Smooth muscle cell (in vitro differentiated cells): ENCODE measurements at regions not wholly inside any gene's neighbourhood (a gene's known extent, or its start where the extent isn't known, plus 50 kb on each side); places are given as distances from the start of the nearest gene placed in this dataset.

Experiments
- DNase-seq: peaks from one replicate; lab custom pipeline; 2025; ENCODE audit not compliant: unreplicated experiment; lab: John Stamatoyannopoulos, UW
- H2AFZ ChIP-seq: fragments of 200-600 bp; sonication (generic); 2 replicates; pipeline ENCODE4 v1.6.0; 2016; ENCODE audit warnings: antibody characterized with exemption, low read depth, mild to moderate bottlenecking
- H3F3A ChIP-seq: fragments of 200-600 bp; sonication (generic); 2 replicates; pipeline ENCODE4 v1.6.0; 2017; ENCODE audit warnings: antibody characterized with exemption, low read depth
- H3K27ac ChIP-seq: fragments of 200-600 bp; sonication (generic); 2 replicates; pipeline ENCODE4 v1.5.1; 2016; ENCODE audit warnings: low read depth, mild to moderate bottlenecking
- H3K27me3 ChIP-seq: fragments of 200-600 bp; sonication (generic); 2 replicates; pipeline ENCODE4 v1.6.1; 2016; ENCODE audit warnings: low read depth, mild to moderate bottlenecking
- H3K36me3 ChIP-seq: fragments of 200-600 bp; sonication (generic); 2 replicates; pipeline ENCODE4 v1.5.1; 2016; ENCODE audit warnings: low read depth
- H3K4me1 ChIP-seq: fragments of 200-600 bp; sonication (generic); 2 replicates; pipeline ENCODE4 v1.5.1; 2016; ENCODE audit warnings: low read depth
- H3K4me2 ChIP-seq: fragments of 200-600 bp; sonication (generic); 2 replicates; pipeline ENCODE4 v1.6.0; 2016; ENCODE audit warnings: mild to moderate bottlenecking
- H3K4me3 ChIP-seq: fragments of 200-600 bp; sonication (generic); 2 replicates; pipeline ENCODE4 v1.5.1; 2016; ENCODE audit warnings: mild to moderate bottlenecking
- H3K79me2 ChIP-seq: fragments of 200-600 bp; sonication (generic); 2 replicates; pipeline ENCODE4 v1.6.0; 2016; ENCODE audit warnings: low read depth, mild to moderate bottlenecking
- H3K9ac ChIP-seq: fragments of 200-600 bp; sonication (generic); 2 replicates; pipeline ENCODE4 v1.6.0; 2016; ENCODE audit warnings: low read depth
- H3K9me3 ChIP-seq: fragments of 200-600 bp; sonication (generic); replicated peaks from 2 replicates; pipeline ENCODE4 v1.5.1; 2016; ENCODE audit warnings: low read depth
- H4K20me1 ChIP-seq: fragments of 200-600 bp; sonication (generic); 2 replicates; pipeline ENCODE4 v1.6.0; 2016; ENCODE audit warnings: low read depth
- WGBS: methylation state at CpG from one replicate; pipeline ENCODE4 v1.1.7; 2016; ENCODE audit warnings: low lambda C conversion rate; 5-methylcytosine and 5-hydroxymethylcytosine counted together
- TF ChIP-seq, protein P1 (sequence below): fragments of 200-600 bp; sonication (generic); IDR thresholded peaks from 2 replicates; pipeline ENCODE4 v1.5.1; 2017; ENCODE audit warnings: borderline replicate concordance, mild to moderate bottlenecking, antibody characterized with exemption; ENCODE audit not compliant: insufficient read depth, poor library complexity, severe bottlenecking

- H3K36me3 ChIP-seq: no peaks in the 10 kb centered on the region
- DNase-seq: no peak
- no peaks in the 10 kb centered on the region for H3F3A ChIP-seq
- no peak overlapping the region for H3K4me3 ChIP-seq
- WGBS: 90% methylated on average over 7 of the region's 7 CpGs
- TF ChIP-seq, protein P1, sequence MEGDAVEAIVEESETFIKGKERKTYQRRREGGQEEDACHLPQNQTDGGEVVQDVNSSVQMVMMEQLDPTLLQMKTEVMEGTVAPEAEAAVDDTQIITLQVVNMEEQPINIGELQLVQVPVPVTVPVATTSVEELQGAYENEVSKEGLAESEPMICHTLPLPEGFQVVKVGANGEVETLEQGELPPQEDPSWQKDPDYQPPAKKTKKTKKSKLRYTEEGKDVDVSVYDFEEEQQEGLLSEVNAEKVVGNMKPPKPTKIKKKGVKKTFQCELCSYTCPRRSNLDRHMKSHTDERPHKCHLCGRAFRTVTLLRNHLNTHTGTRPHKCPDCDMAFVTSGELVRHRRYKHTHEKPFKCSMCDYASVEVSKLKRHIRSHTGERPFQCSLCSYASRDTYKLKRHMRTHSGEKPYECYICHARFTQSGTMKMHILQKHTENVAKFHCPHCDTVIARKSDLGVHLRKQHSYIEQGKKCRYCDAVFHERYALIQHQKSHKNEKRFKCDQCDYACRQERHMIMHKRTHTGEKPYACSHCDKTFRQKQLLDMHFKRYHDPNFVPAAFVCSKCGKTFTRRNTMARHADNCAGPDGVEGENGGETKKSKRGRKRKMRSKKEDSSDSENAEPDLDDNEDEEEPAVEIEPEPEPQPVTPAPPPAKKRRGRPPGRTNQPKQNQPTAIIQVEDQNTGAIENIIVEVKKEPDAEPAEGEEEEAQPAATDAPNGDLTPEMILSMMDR: no peak
- no peaks in the 10 kb centered on the region for H3K9me3 ChIP-seq
- no peaks in the 10 kb centered on the region for H3K27me3 ChIP-seq
- H3K4me2 ChIP-seq: no peak overlapping the region
- no peaks in the 10 kb centered on the region for H4K20me1 ChIP-seq
- H3K79me2 ChIP-seq: no peaks in the 10 kb centered on the region
- no peaks in the 10 kb centered on the region for H3K4me1 ChIP-seq
- H2AFZ ChIP-seq: no peak overlapping the region
- H3K27ac ChIP-seq: no peak overlapping the region
- no peak overlapping the region for H3K9ac ChIP-seq
Observed at GRCh38 chr1:55352080-55352810, 137.1 kb upstream of the USP24 start.

DNA sequence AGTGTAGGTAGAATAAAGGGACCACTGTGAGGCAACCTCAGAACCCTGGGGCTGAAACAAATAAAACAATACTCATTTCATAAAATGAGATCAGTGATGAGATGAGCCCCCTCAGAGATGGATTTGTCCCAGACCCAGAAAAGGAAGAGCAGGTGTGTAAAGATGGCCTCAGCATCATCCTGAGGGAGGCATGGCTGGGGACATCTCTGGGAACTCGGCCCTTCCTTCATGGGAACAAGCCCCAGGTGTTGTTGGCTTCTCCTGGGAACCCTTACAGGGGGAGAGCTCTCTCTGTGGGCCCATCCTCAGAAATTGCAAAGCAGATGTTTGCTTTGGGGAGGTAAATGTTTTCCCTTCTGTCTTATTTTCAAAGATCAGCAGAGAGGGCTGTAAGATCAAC lies 133.2 kb upstream of the USP24 start:
- Histone ChIP-seq H3K27ac (no peak overlapping the region), H3K79me2 (no peaks in the 10 kb centered on the region), H3K4me3 (no peak overlapping the region), H3K9ac (no peak overlapping the region), H3K27me3 (no peaks in the 10 kb centered on the region), H3F3A (no peaks in the 10 kb centered on the region), H3K9me3 (no peaks in the 10 kb centered on the region), H3K4me2 (no peak overlapping the region), H3K36me3 (no peaks in the 10 kb centered on the region), H4K20me1 (no peaks in the 10 kb centered on the region), H2AFZ (no peak overlapping the region), H3K4me1 (no peaks in the 10 kb centered on the region)
- TF ChIP-seq, protein P1: no peak
- 0% methylated on average over 1 of the region's 1 CpG for WGBS
- DNase-seq: no peak

DNA sequence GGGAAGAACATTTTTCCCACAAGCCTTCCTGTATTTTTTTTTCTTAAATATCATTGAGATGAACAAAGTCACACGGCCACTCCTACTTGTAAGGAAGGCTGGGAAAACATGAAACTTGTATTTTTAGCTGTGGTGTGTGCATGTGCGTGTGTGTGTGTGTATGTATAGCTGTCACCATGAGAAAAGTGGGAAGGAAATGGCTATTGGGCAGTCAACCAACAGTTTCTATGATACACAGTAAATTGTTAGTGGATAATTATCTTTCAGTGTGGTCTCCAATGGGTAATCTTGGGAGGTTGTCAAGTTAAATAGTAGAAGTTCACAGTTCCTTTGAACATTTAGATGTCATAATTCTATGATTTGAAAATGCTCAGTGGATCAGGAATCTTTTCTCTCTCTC lies 132.7 kb upstream of the USP24 start:
- Histone ChIP-seq H3K27ac (no peak overlapping the region), H3F3A (no peaks in the 10 kb centered on the region), H3K4me1 (no peaks in the 10 kb centered on the region), H3K79me2 (no peaks in the 10 kb centered on the region), H3K36me3 (no peaks in the 10 kb centered on the region), H3K9ac (no peak overlapping the region), H4K20me1 (no peaks in the 10 kb centered on the region), H3K4me2 (no peak overlapping the region), H3K9me3 (no peaks in the 10 kb centered on the region), H3K27me3 (no peaks in the 10 kb centered on the region), H2AFZ (no peak overlapping the region), H3K4me3 (no peak overlapping the region)
- DNase-seq: no peak
- WGBS: 95% methylated on average over 2 of the region's 2 CpGs
- TF ChIP-seq, protein P1: no peak

DNA sequence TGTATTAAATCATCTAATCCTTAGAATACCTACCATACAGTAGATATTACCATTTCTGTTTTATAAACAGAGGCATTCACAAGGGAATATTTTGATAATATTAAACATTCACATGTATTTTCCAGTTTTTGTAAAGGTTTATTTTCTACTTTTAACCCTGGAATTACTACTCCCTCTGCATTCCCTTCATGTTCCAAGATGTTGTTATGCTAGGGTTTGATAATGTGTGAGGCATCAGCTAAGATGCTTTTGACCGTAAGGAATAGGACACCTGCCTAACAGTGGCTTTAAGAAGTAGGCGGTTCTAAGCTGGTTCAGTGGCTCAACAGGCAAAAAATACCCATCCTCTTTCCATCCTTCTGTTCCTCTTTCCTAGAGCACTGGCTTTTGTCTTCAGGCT lies 131.9 kb upstream of the USP24 start:
- Histone ChIP-seq H3K9ac (no peak overlapping the region), H3K79me2 (no peaks in the 10 kb centered on the region), H3K36me3 (no peaks in the 10 kb centered on the region), H3K4me3 (no peak overlapping the region), H2AFZ (no peak overlapping the region), H3F3A (no peaks in the 10 kb centered on the region), H3K27ac (no peak overlapping the region), H4K20me1 (no peaks in the 10 kb centered on the region), H3K4me1 (no peaks in the 10 kb centered on the region), H3K27me3 (no peaks in the 10 kb centered on the region), H3K4me2 (no peak overlapping the region), H3K9me3 (no peaks in the 10 kb centered on the region)
- no peak for DNase-seq
- TF ChIP-seq, protein P1: no peak
- WGBS: 88% methylated on average over 2 of the region's 2 CpGs
